Endothelial cell of hepatic sinusoid (primary cell): ENCODE measurements at regions not wholly inside any gene's neighbourhood (a gene's known extent, or its start where the extent isn't known, plus 50 kb on each side); places are given as distances from the start of the nearest gene placed in this dataset.
"Not testable (repeated sequence)": the region's sequence is repeated elsewhere in the genome, so short reads cannot be mapped to it uniquely, and the experiment has no call there.

Source experiments
- in situ Hi-C: cut with HindIII; loops from 2 replicates; pipeline ENCODE4 v1.10.0; 2017; ENCODE audit warnings: low sequenced_read_pairs

GRCh38 chr3:168802766-168803165, 707.0 kb upstream of the GOLIM4 start:
- in situ Hi-C loops = no loop called here

GRCh38 chr3:168801794-168802193, 706.1 kb upstream of the GOLIM4 start:
- in situ Hi-C loops = no loop called here

GRCh38 chr3:168796339-168796738, 700.6 kb upstream of the GOLIM4 start:
- in situ Hi-C loops = no loop called here

- in situ Hi-C loops = loop anchor here (5.0 kb wide), 1 partner anchor 52 kb away; no protein-coding TSS in a partner anchor
These were observed 698.7 kb upstream of the GOLIM4 start for GRCh38 chr3:168794427-168794826.

GRCh38 chr3:168782193-168782592, 686.5 kb upstream of the GOLIM4 start:
- in situ Hi-C loops = no loop called here

- in situ Hi-C loops = not testable (repeated sequence)
These were observed 684.4 kb upstream of the GOLIM4 start for GRCh38 chr3:168779970-168780645.

- in situ Hi-C loops = no loop called here
These were observed 658.0 kb upstream of the GOLIM4 start for GRCh38 chr3:168753724-168754123.

GRCh38 chr3:168752339-168752738, 656.6 kb upstream of the GOLIM4 start:
- in situ Hi-C loops = no loop called here

GRCh38 chr3:168747697-168748096, 652.0 kb upstream of the GOLIM4 start:
- in situ Hi-C loops = no loop called here

- in situ Hi-C loops = no loop called here
These were observed 643.0 kb upstream of the GOLIM4 start for GRCh38 chr3:168738527-168739325.

GRCh38 chr3:168736202-168736601, 640.5 kb upstream of the GOLIM4 start:
- in situ Hi-C loops = no loop called here

GRCh38 chr3:168730073-168730472, 634.3 kb upstream of the GOLIM4 start:
- in situ Hi-C loops = no loop called here

GRCh38 chr3:168722091-168722490, 626.4 kb upstream of the GOLIM4 start:
- in situ Hi-C loops = no loop called here

GRCh38 chr3:168714609-168715240, 619.0 kb upstream of the GOLIM4 start:
- in situ Hi-C loops = no loop called here

- in situ Hi-C loops = no loop called here
These were observed 613.3 kb upstream of the GOLIM4 start for GRCh38 chr3:168709073-168709472.

- in situ Hi-C loops = no loop called here
These were observed 612.2 kb upstream of the GOLIM4 start for GRCh38 chr3:168707900-168708299.

GRCh38 chr3:168705412-168705811, 609.7 kb upstream of the GOLIM4 start:
- in situ Hi-C loops = no loop called here

- in situ Hi-C loops = no loop called here
These were observed 600.3 kb upstream of the GOLIM4 start for GRCh38 chr3:168696051-168696450.

GRCh38 chr3:168693870-168694269, 598.1 kb upstream of the GOLIM4 start:
- in situ Hi-C loops = no loop called here

GRCh38 chr3:168688267-168688666, 592.5 kb upstream of the GOLIM4 start:
- in situ Hi-C loops = no loop called here

- in situ Hi-C loops = no loop called here
These were observed 588.8 kb upstream of the GOLIM4 start for GRCh38 chr3:168684519-168684918.

GRCh38 chr3:168678730-168679129, 583.0 kb upstream of the GOLIM4 start:
- in situ Hi-C loops = no loop called here
